Panc1 (cell line): ENCODE measurements at regions not wholly inside any gene's neighbourhood (a gene's known extent, or its start where the extent isn't known, plus 50 kb on each side); places are given as distances from the start of the nearest gene placed in this dataset.

Experiments used
- ATAC-seq: fragments of 200-7000 bp; cut with Tn5 transposase; 2 replicates; pipeline ENCODE4 v1.9.1; 2020; ENCODE audit warnings: mild to moderate bottlenecking, moderate library complexity
- BruUV-seq: library from RNA; stranded (reverse); fragments of 400-500 nt; replicated peaks from 2 replicates; lab custom pipeline; 2021; lab: Mats Ljungman, UMichigan
- CTCF ChIA-PET: fragments of 300-600 bp; sonication (Branson Sonifier 250); formaldehyde crosslinking; loops from one replicate; lab custom pipeline; 2022; ENCODE audit warnings: antibody characterized with exemption; lab: Charles Lee
- POLR2A ChIA-PET: fragments of 300-600 bp; sonication (Branson Sonifier 250); formaldehyde crosslinking; loops from one replicate; lab custom pipeline; 2022; ENCODE audit warnings: antibody characterized with exemption; lab: Charles Lee
- DNase-seq: peaks from one replicate; pipeline ENCODE4 v3.0.0-alpha.2; 2010; ENCODE audit warnings: low read depth, low spot score
- H3K27ac ChIP-seq: 2 replicates; pipeline ENCODE4 v1.5.1; 2011; ENCODE audit warnings: mild to moderate bottlenecking, low read length, inconsistent platforms
- H3K27me3 ChIP-seq: fragments of 200-500 bp; sonication (Bioruptor generic); 2 replicates; pipeline ENCODE4 v1.6.0; 2014; ENCODE audit warnings: low read length, inconsistent platforms; ENCODE audit not compliant: control insufficient read depth, insufficient read depth
- H3K36me3 ChIP-seq: fragments of 200-500 bp; sonication (Bioruptor generic); 2 replicates; pipeline ENCODE4 v1.5.1; 2014; ENCODE audit warnings: inconsistent platforms, mild to moderate bottlenecking, low read length, moderate library complexity; ENCODE audit not compliant: control insufficient read depth, insufficient read depth
- H3K4me1 ChIP-seq: 2 replicates; pipeline ENCODE4 v1.5.1; 2011; ENCODE audit warnings: inconsistent platforms, mild to moderate bottlenecking, low read length, moderate library complexity; ENCODE audit not compliant: control insufficient read depth, insufficient read depth
- H3K4me3 ChIP-seq, 2 experiments: 2 replicates each; pipeline ENCODE4 v1.5.1; 2011 to 2012; ENCODE audit warnings: low read depth in 2 of 2, low read length in 2 of 2, mild to moderate bottlenecking in 2 of 2, inconsistent platforms in 1 of 2, moderate library complexity in 1 of 2
- H3K9me3 ChIP-seq: fragments of 200-500 bp; sonication (Bioruptor generic); 2 replicates; pipeline ENCODE4 v1.5.1; 2014; ENCODE audit warnings: low read depth, mild to moderate bottlenecking, inconsistent platforms, low read length, moderate library complexity; ENCODE audit not compliant: control insufficient read depth, insufficient read depth
- CTCF ChIP-seq: fragments of 450-650 bp; IDR thresholded peaks from 2 replicates; pipeline ENCODE4 v1.5.1; 2017; ENCODE audit warnings: mild to moderate bottlenecking
- POLR2AphosphoS5 ChIP-seq: IDR thresholded peaks from 2 replicates; pipeline ENCODE4 v1.6.1; 2012; ENCODE audit warnings: mild to moderate bottlenecking, low read depth, low read length, moderate library complexity
- REST ChIP-seq, 2 experiments: IDR thresholded peaks; 2 replicates each; pipeline ENCODE4 v1.6.1; 2011 to 2012; ENCODE audit warnings: low read depth in 2 of 2, control low read depth in 1 of 2, low read length in 1 of 2, mild to moderate bottlenecking in 1 of 2, moderate library complexity in 1 of 2; ENCODE audit not compliant: insufficient read depth in 1 of 2
- SIN3A ChIP-seq: IDR thresholded peaks from 2 replicates; pipeline ENCODE4 v1.6.1; 2012; ENCODE audit warnings: low read depth, mild to moderate bottlenecking, low read length, moderate library complexity, borderline replicate concordance; ENCODE audit not compliant: insufficient read depth
- TCF7L2 ChIP-seq: IDR thresholded peaks from 2 replicates; pipeline ENCODE4 v1.6.1; 2011; ENCODE audit warnings: mild to moderate bottlenecking, low read depth, low read length, inconsistent platforms
- in situ Hi-C: cut with HindIII; loops from 2 replicates; pipeline ENCODE4 v1.10.0; 2016; ENCODE audit warnings: low sequenced_read_pairs, low pct_unique_long_range_greater_than_20kb
- intact Hi-C: fragments of 100-400 bp; cut with micrococcal nuclease; formaldehyde crosslinking; loops from one replicate; pipeline ENCODE4 v1.10.0; 2022; ENCODE audit not compliant: unreplicated experiment

- in situ Hi-C loops = no loop called here
- Histone ChIP-seq H3K27ac (no peak overlapping the region; the same call in 1 of the 2 replicates), H3K4me3 (no peak overlapping the region), H3K27me3 (no peaks in the 10 kb centered on the region), H3K4me1 (no peaks in the 10 kb centered on the region), H3K9me3 (no peaks in the 10 kb centered on the region), H3K36me3 (no peaks in the 10 kb centered on the region)
- intact Hi-C loops = no loop called here
- ATAC-seq (no peak), DNase-seq (no peak)
- CTCF ChIA-PET = no interaction called here
- no TSS peak for BruUV-seq
- POLR2A ChIA-PET = no interaction called here
- no peak for TF ChIP-seq TCF7L2
- no peak for TF ChIP-seq CTCF
Observed at GRCh38 chr5:38753141-38753540, 92.7 kb upstream of the OSMR start.

- no peaks in the 10 kb centered on the region for H3K27me3 ChIP-seq
- no peak overlapping the region for H3K4me3 ChIP-seq
- H3K36me3 ChIP-seq = no peaks in the 10 kb centered on the region
- no peaks in the 10 kb centered on the region; the same call in 1 of the 2 replicates for H3K4me1 ChIP-seq
- H3K27ac ChIP-seq = peak overlapping the region; percentile 61; the same call in 1 of the 2 replicates
- CTCF ChIA-PET = no interaction called here
- POLR2A ChIA-PET = interaction anchor here (0.6 kb wide), 2 partner anchors 182 to 1350 kb away, joined by 5 to 14 read pairs; no protein-coding TSS in a partner anchor
- no peaks in the 10 kb centered on the region for H3K9me3 ChIP-seq
- BruUV-seq = no TSS peak
- DNase-seq (no peak), ATAC-seq (no peak)
- intact Hi-C loops = no loop called here
- in situ Hi-C loops = no loop called here
- no peak for TF ChIP-seq TCF7L2
- no peak for TF ChIP-seq POLR2AphosphoS5
- TF ChIP-seq CTCF = no peak
- no peak for TF ChIP-seq REST (IDR thresholded peaks at IDR 0.05; ENCODE audit: insufficient read depth in 1 of 2, low read depth in 2 of 2, low read length in 1 of 2)
- TF ChIP-seq SIN3A = no peak
Observed at GRCh38 chr5:38753776-38754175, 92.0 kb upstream of the OSMR start.
